DOHH2 (cell line): ENCODE measurements at regions not wholly inside any gene's neighbourhood (a gene's known extent, or its start where the extent isn't known, plus 50 kb on each side); places are given as distances from the start of the nearest gene placed in this dataset.

Experiments used
- H3F3A ChIP-seq: fragments of 200-600 bp; sonication (generic), shearing (Covaris generic); 2 replicates; pipeline ENCODE4 v1.6.0; 2016; ENCODE audit warnings: antibody characterized with exemption, mild to moderate bottlenecking; ENCODE audit not compliant: control insufficient read depth, insufficient read depth
- H3K27ac ChIP-seq: fragments of 200-600 bp; sonication (generic); 2 replicates; pipeline ENCODE4 v1.5.1; 2014; ENCODE audit warnings: low read depth, mild to moderate bottlenecking, low read length, moderate library complexity
- H3K27me3 ChIP-seq: fragments of 200-600 bp; sonication (generic); 2 replicates; pipeline ENCODE4 v1.6.1; 2014; ENCODE audit warnings: mild to moderate bottlenecking, low read length, mixed read lengths; ENCODE audit not compliant: control insufficient read depth
- H3K36me3 ChIP-seq: fragments of 200-600 bp; sonication (generic); 2 replicates; pipeline ENCODE4 v1.6.1; 2014; ENCODE audit warnings: mild to moderate bottlenecking, low read length, moderate library complexity, mixed read lengths; ENCODE audit not compliant: control insufficient read depth
- H3K4me1 ChIP-seq: fragments of 200-600 bp; sonication (generic); 2 replicates; pipeline ENCODE4 v1.6.1; 2014; ENCODE audit warnings: mild to moderate bottlenecking, low read length, mixed read lengths; ENCODE audit not compliant: control insufficient read depth
- H3K4me2 ChIP-seq: fragments of 200-600 bp; sonication (generic); 2 replicates; pipeline ENCODE4 v1.6.0; 2014; ENCODE audit warnings: mild to moderate bottlenecking, low read length, moderate library complexity
- H3K4me3 ChIP-seq: fragments of 200-600 bp; sonication (generic); 2 replicates; pipeline ENCODE4 v1.5.1; 2014; ENCODE audit warnings: mild to moderate bottlenecking, low read length, mixed read lengths
- H3K79me2 ChIP-seq: fragments of 200-600 bp; sonication (generic); 2 replicates; pipeline ENCODE4 v1.6.1; 2014; ENCODE audit warnings: mild to moderate bottlenecking, low read length, mixed read lengths; ENCODE audit not compliant: control insufficient read depth
- H3K9me2 ChIP-seq: fragments of 200-600 bp; sonication (generic); replicated peaks from 2 replicates; pipeline ENCODE4 v1.6.1; 2014; ENCODE audit warnings: mild to moderate bottlenecking, low read length, mixed read lengths; ENCODE audit not compliant: control insufficient read depth
- H3K9me3 ChIP-seq: fragments of 200-600 bp; sonication (generic); 2 replicates; pipeline ENCODE4 v1.6.1; 2014; ENCODE audit warnings: antibody characterized with exemption, low read length, mixed read lengths; ENCODE audit not compliant: control insufficient read depth, insufficient read depth
- H4K20me1 ChIP-seq: fragments of 200-600 bp; sonication (generic); 2 replicates; pipeline ENCODE4 v1.6.0; 2014; ENCODE audit warnings: low read depth, mild to moderate bottlenecking, antibody characterized with exemption, low read length, moderate library complexity; ENCODE audit not compliant: control insufficient read depth, insufficient read depth
- EZH2phosphoT487 ChIP-seq: fragments of 200-600 bp; sonication (generic); IDR thresholded peaks from 2 replicates; pipeline ENCODE4 v1.6.1; 2017; ENCODE audit warnings: borderline replicate concordance, mild to moderate bottlenecking, antibody characterized with exemption, low read length, moderate library complexity, mixed read lengths
- TF ChIP-seq, protein P1 (sequence below): fragments of 200-600 bp; sonication (generic); IDR thresholded peaks from one replicate; pipeline ENCODE4 v1.5.1; 2014; ENCODE audit warnings: antibody characterized with exemption, mild to moderate bottlenecking, low read depth, low read length; ENCODE audit not compliant: poor library complexity, severe bottlenecking

GRCh38 chr10:26355241-26355640 lies 82.9 kb upstream of the APBB1IP start:
- no peaks in the 10 kb centered on the region for H3F3A ChIP-seq
- H3K79me2 ChIP-seq, result no peaks in the 10 kb centered on the region
- H3K4me2 ChIP-seq, result no peak overlapping the region
- H3K4me1 ChIP-seq, result peaks cover 33% of the 10 kb centered on the region
- H3K9me3 ChIP-seq, result no peaks in the 10 kb centered on the region
- no peaks in the 10 kb centered on the region for H4K20me1 ChIP-seq
- TF ChIP-seq, protein P1, sequence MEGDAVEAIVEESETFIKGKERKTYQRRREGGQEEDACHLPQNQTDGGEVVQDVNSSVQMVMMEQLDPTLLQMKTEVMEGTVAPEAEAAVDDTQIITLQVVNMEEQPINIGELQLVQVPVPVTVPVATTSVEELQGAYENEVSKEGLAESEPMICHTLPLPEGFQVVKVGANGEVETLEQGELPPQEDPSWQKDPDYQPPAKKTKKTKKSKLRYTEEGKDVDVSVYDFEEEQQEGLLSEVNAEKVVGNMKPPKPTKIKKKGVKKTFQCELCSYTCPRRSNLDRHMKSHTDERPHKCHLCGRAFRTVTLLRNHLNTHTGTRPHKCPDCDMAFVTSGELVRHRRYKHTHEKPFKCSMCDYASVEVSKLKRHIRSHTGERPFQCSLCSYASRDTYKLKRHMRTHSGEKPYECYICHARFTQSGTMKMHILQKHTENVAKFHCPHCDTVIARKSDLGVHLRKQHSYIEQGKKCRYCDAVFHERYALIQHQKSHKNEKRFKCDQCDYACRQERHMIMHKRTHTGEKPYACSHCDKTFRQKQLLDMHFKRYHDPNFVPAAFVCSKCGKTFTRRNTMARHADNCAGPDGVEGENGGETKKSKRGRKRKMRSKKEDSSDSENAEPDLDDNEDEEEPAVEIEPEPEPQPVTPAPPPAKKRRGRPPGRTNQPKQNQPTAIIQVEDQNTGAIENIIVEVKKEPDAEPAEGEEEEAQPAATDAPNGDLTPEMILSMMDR, result no peak
- no peak for TF ChIP-seq EZH2phosphoT487
- H3K36me3 ChIP-seq, result no peaks in the 10 kb centered on the region
- no peak overlapping the region for H3K27ac ChIP-seq
- H3K4me3 ChIP-seq, result no peak overlapping the region
- no peaks in the 10 kb centered on the region for H3K9me2 ChIP-seq
- H3K27me3 ChIP-seq, result no peaks in the 10 kb centered on the region

DNA sequence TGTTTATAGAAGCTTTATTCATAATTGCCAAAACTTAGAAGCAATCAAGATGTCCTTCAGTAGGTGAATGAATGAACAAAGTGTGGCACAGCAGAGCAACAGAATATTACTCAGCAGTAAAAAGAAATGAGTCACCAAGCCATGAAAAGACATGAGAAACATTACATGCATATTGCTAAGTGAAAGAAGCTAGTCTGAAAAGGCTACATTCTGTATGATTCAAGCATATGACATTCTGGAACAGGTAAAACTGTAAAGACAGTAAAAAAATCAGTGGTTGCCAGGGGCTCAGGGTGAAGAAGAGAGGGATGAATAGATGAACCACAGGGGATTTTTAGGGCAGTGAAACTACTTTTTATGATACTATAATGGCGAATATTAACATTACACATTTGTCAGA lies 80.9 kb upstream of the APBB1IP start:
- Histone ChIP-seq H3K4me1 (peaks cover 40% of the 10 kb centered on the region), H4K20me1 (no peaks in the 10 kb centered on the region), H3K36me3 (no peaks in the 10 kb centered on the region), H3K9me3 (no peaks in the 10 kb centered on the region), H3K79me2 (no peaks in the 10 kb centered on the region), H3K4me3 (no peak overlapping the region), H3K27me3 (no peaks in the 10 kb centered on the region), H3K4me2 (no peak overlapping the region), H3F3A (no peaks in the 10 kb centered on the region), H3K9me2 (no peaks in the 10 kb centered on the region), H3K27ac (no peak overlapping the region)
- TF ChIP-seq, protein P1, result no peak
- TF ChIP-seq EZH2phosphoT487, result no peak

DNA sequence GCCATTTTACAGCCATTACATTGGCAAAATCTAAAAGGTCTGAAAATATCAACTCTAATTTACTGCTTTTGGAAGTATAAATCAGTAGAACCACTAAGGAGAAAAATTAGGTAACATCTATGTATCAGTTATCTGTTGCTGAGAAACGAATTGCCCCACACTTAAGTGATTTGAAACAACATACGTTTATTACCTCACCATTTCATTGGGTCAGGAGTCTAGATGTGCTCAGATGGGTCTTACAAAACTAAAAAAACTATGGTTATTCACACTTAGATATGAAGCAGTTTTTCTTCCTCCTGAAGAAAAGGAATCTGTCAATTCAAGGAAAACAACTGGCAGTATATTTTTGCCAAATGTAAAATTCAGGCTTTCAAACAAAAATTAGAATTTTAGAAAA lies 80.1 kb upstream of the APBB1IP start:
- Histone ChIP-seq H3K27me3 (no peaks in the 10 kb centered on the region), H3K4me3 (no peak overlapping the region), H3K4me1 (peaks cover 32% of the 10 kb centered on the region), H3K36me3 (no peaks in the 10 kb centered on the region), H3K9me2 (no peaks in the 10 kb centered on the region), H3K79me2 (no peaks in the 10 kb centered on the region), H3F3A (no peaks in the 10 kb centered on the region), H3K4me2 (no peak overlapping the region), H4K20me1 (no peaks in the 10 kb centered on the region), H3K27ac (no peak overlapping the region), H3K9me3 (no peaks in the 10 kb centered on the region)
- no peak for TF ChIP-seq EZH2phosphoT487
- TF ChIP-seq, protein P1, result no peak

DNA sequence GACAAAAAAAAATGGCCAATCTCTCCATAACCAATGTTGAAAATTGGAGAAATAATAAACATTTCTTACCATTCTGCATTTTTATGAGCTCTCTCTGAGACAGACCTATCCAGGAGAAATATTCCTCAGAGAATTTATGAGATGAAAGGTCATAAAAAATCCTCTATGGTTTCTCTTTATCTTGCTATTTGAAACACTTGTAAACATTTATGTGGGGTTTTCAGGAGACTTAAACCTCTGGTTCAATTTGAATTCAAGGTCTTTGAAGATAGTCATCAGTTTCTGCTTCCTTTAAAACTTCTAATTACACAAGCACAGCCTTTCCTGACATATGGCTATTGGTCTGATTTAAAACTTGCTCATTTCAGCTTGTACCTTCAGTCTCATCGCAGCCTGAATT lies 78.5 kb upstream of the APBB1IP start:
- Histone ChIP-seq H3K9me3 (no peaks in the 10 kb centered on the region), H3K27me3 (no peaks in the 10 kb centered on the region), H3K4me1 (peaks cover 31% of the 10 kb centered on the region), H3K4me2 (peak overlapping the region; percentile 48), H3F3A (no peaks in the 10 kb centered on the region), H3K79me2 (no peaks in the 10 kb centered on the region), H3K27ac (no peak overlapping the region), H3K36me3 (no peaks in the 10 kb centered on the region), H4K20me1 (no peaks in the 10 kb centered on the region), H3K9me2 (no peaks in the 10 kb centered on the region), H3K4me3 (no peak overlapping the region)
- no peak for TF ChIP-seq EZH2phosphoT487
- TF ChIP-seq, protein P1, result no peak
